H9 (cell line): ENCODE measurements at regions not wholly inside any gene's neighbourhood (a gene's known extent, or its start where the extent isn't known, plus 50 kb on each side); places are given as distances from the start of the nearest gene placed in this dataset.

Experiments used
- DNase-seq: peaks from one replicate; pipeline ENCODE4 v3.0.0-alpha.2; 2017
- H2AFZ ChIP-seq: one replicate; pipeline ENCODE4 v1.6.1; 2013; ENCODE audit warnings: mild to moderate bottlenecking, low read length, control low read depth, moderate library complexity
- H2AK5ac ChIP-seq: 2 replicates; pipeline ENCODE4 v1.6.1; 2013; ENCODE audit warnings: low read length, control low read depth, mixed read lengths; ENCODE audit not compliant: insufficient read length
- H2BK120ac ChIP-seq: one replicate; pipeline ENCODE4 v1.6.1; 2013; ENCODE audit warnings: low read depth, mild to moderate bottlenecking, low read length, control low read depth, inconsistent platforms; ENCODE audit not compliant: poor library complexity, severe bottlenecking
- H2BK12ac ChIP-seq: 2 replicates; pipeline ENCODE4 v1.6.1; 2013; ENCODE audit warnings: low read length, control low read depth, mixed read lengths, low read depth; ENCODE audit not compliant: insufficient read length
- H2BK15ac ChIP-seq: 2 replicates; pipeline ENCODE4 v1.6.1; 2013; ENCODE audit warnings: low read depth, low read length, control low read depth
- H2BK20ac ChIP-seq: one replicate; pipeline ENCODE4 v1.6.1; 2013; ENCODE audit warnings: low read depth, mild to moderate bottlenecking, low read length, control low read depth, inconsistent platforms; ENCODE audit not compliant: poor library complexity, severe bottlenecking
- H2BK5ac ChIP-seq: 2 replicates; pipeline ENCODE4 v1.6.1; 2013; ENCODE audit warnings: low read length, control low read depth, mixed read lengths; ENCODE audit not compliant: insufficient read length
- H3K14ac ChIP-seq: 2 replicates; pipeline ENCODE4 v1.6.1; 2013; ENCODE audit warnings: low read length, control low read depth; ENCODE audit not compliant: insufficient read depth
- H3K18ac ChIP-seq: 2 replicates; pipeline ENCODE4 v1.6.1; 2013; ENCODE audit warnings: low read depth, mild to moderate bottlenecking, mixed read lengths, low read length, control low read depth; ENCODE audit not compliant: insufficient read length
- H3K23ac ChIP-seq: 2 replicates; pipeline ENCODE4 v1.6.1; 2013; ENCODE audit warnings: low read length, control low read depth, mixed read lengths, low read depth; ENCODE audit not compliant: insufficient read length
- H3K23me2 ChIP-seq: 2 replicates; pipeline ENCODE4 v1.6.1; 2013; ENCODE audit warnings: low read depth, mild to moderate bottlenecking, mixed read lengths, low read length, control low read depth; ENCODE audit not compliant: insufficient read length, poor library complexity, severe bottlenecking
- H3K27ac ChIP-seq: 2 replicates; pipeline ENCODE4 v1.5.1; 2013; ENCODE audit warnings: low read length, control low read depth, mixed read lengths, low read depth; ENCODE audit not compliant: insufficient read length
- H3K27me3 ChIP-seq: 2 replicates; pipeline ENCODE4 v1.6.1; 2013; ENCODE audit warnings: low read length, control low read depth, inconsistent platforms; ENCODE audit not compliant: insufficient read depth
- H3K4ac ChIP-seq: 2 replicates; pipeline ENCODE4 v1.6.1; 2013; ENCODE audit warnings: low read depth, mild to moderate bottlenecking, control low read depth, inconsistent platforms, low read length, moderate library complexity
- H3K4me1 ChIP-seq: 2 replicates; pipeline ENCODE4 v1.6.1; 2013; ENCODE audit warnings: low read length, control low read depth, inconsistent platforms; ENCODE audit not compliant: insufficient read depth
- H3K4me2 ChIP-seq: 2 replicates; pipeline ENCODE4 v1.6.1; 2013; ENCODE audit warnings: low read length, control low read depth, mixed read lengths; ENCODE audit not compliant: insufficient read length, insufficient read depth
- H3K56ac ChIP-seq: 2 replicates; pipeline ENCODE4 v1.6.1; 2013; ENCODE audit warnings: low read depth, mild to moderate bottlenecking, mixed read lengths, low read length, control low read depth; ENCODE audit not compliant: insufficient read length
- H3K79me1 ChIP-seq: 2 replicates; pipeline ENCODE4 v1.6.1; 2013; ENCODE audit warnings: low read depth, mild to moderate bottlenecking, moderate library complexity, low read length, control low read depth, inconsistent platforms; ENCODE audit not compliant: insufficient read depth, poor library complexity, severe bottlenecking
- H3K79me2 ChIP-seq: 2 replicates; pipeline ENCODE4 v1.6.1; 2013; ENCODE audit warnings: low read length, control low read depth, inconsistent platforms; ENCODE audit not compliant: insufficient read depth
- H3K9ac ChIP-seq: 2 replicates; pipeline ENCODE4 v1.6.1; 2013; ENCODE audit warnings: low read length, control low read depth, mixed read lengths; ENCODE audit not compliant: insufficient read length; ENCODE audit errors: extremely low read depth
- H3K9me3 ChIP-seq: one replicate; pipeline ENCODE4 v1.6.1; 2013; ENCODE audit warnings: low read depth, low read length, inconsistent platforms; ENCODE audit not compliant: control insufficient read depth
- H3T11ph ChIP-seq: one replicate; pipeline ENCODE4 v1.6.1; 2013; ENCODE audit warnings: mild to moderate bottlenecking, low read length, control low read depth, inconsistent platforms
- H4K20me1 ChIP-seq: one replicate; pipeline ENCODE4 v1.6.1; 2013; ENCODE audit not compliant: control insufficient read depth, insufficient read length, insufficient read depth
- H4K5ac ChIP-seq: 2 replicates; pipeline ENCODE4 v1.6.1; 2013; ENCODE audit warnings: low read depth, mild to moderate bottlenecking, mixed read lengths, low read length, control low read depth; ENCODE audit not compliant: insufficient read length
- H4K8ac ChIP-seq: replicated peaks from 2 replicates; pipeline ENCODE4 v1.6.1; 2013; ENCODE audit warnings: low read length, control low read depth, mixed read lengths, low read depth; ENCODE audit not compliant: insufficient read length
- H4K91ac ChIP-seq: 2 replicates; pipeline ENCODE4 v1.6.1; 2013; ENCODE audit warnings: low read depth, mild to moderate bottlenecking, moderate library complexity, mixed read lengths, low read length, control low read depth; ENCODE audit not compliant: insufficient read length
- H3K27ac Mint-ChIP-seq, 3 experiments: 2 replicates in 2 of 3; 3 replicates in 1 of 3; pipeline ENCODE4 v1.8.0; 2020 to 2021; ENCODE audit warnings: mixed read lengths in 3 of 3, mild to moderate bottlenecking in 1 of 3, moderate library complexity in 1 of 3
- H3K27me3 Mint-ChIP-seq: 2 replicates; pipeline ENCODE4 v1.8.0; 2021; ENCODE audit warnings: low read depth, mild to moderate bottlenecking, moderate library complexity, mixed read lengths
- H3K36me3 Mint-ChIP-seq, 3 experiments: 2 replicates in 2 of 3; 3 replicates in 1 of 3; pipeline ENCODE4 v1.8.0; 2020 to 2021; ENCODE audit warnings: low read depth in 3 of 3, mixed read lengths in 3 of 3; ENCODE audit not compliant: insufficient read depth in 1 of 3
- H3K4me1 Mint-ChIP-seq, 2 experiments: 2 replicates each; pipeline ENCODE4 v1.8.0; 2020; ENCODE audit warnings: mixed read lengths in 2 of 2
- H3K4me3 Mint-ChIP-seq, 2 experiments: 2 replicates in 1 of 2; 3 replicates in 1 of 2; pipeline ENCODE4 v1.8.0; 2020 to 2021; ENCODE audit warnings: mild to moderate bottlenecking in 2 of 2, mixed read lengths in 2 of 2, moderate library complexity in 1 of 2
- H3K9me3 Mint-ChIP-seq, 2 experiments: 2 replicates in 1 of 2; 3 replicates in 1 of 2; pipeline ENCODE4 v1.8.0; 2020; ENCODE audit warnings: mild to moderate bottlenecking in 2 of 2, mixed read lengths in 2 of 2, moderate library complexity in 1 of 2
- WGBS: extraction: QIAGEN DNeasy Blood & Tissue Kit; methylation state at CpG from one replicate; pipeline ENCODE4 v1.1.7; 2013; ENCODE audit warnings: missing lambda C conversion rate, low lambda C conversion rate, mixed read lengths; ENCODE audit not compliant: insufficient read length; ENCODE audit errors: extremely low coverage; 5-methylcytosine and 5-hydroxymethylcytosine counted together
- TF ChIP-seq, protein P1 (sequence below): fragments of 200-600 bp; sonication (generic); conservative IDR thresholded peaks from 3 replicates; pipeline ENCODE4 v1.8.0; 2021; ENCODE audit warnings: antibody characterized with exemption, mild to moderate bottlenecking

DNA sequence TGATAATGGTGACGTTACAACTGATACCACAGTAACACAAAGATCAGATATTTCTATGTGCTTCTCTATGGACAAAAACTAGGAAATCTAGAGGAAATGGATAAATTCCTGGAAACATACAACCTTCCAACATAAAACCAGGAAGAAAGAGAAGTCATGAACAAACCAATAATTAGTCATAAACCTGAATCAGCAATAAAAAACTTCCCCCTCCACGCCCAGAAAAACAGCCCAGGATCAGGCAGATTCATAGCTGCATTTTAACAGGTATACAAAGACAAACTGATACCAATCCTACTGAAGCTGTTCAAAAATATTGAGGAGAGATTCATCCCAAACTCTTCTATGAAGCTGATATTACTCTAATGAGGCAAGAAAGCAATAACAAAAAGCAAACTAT lies 1535.2 kb upstream of the LRRTM1 start:
- Mint-ChIP-seq H3K9me3 (peaks cover under 1 to 11% of the 10 kb centered on the region in 2 experiments; a peak in 3 of 5 replicates), H3K36me3 (no peaks in the 10 kb centered on the region; a peak in 1 of 7 replicates), H3K27ac (no peak overlapping the region), H3K4me3 (no peak overlapping the region), H3K4me1 (no peaks in the 10 kb centered on the region), H3K27me3 (no peaks in the 10 kb centered on the region)
- no peak overlapping the region for H2BK20ac ChIP-seq
- no peak overlapping the region for H3K9ac ChIP-seq
- no peaks in the 10 kb centered on the region for H3K23me2 ChIP-seq
- no peak overlapping the region for H4K5ac ChIP-seq
- no peak overlapping the region for H2AFZ ChIP-seq
- no CpG with 5 or more reads among the region's 2 CpGs for WGBS
- no peak overlapping the region for H3K27ac ChIP-seq
- H4K91ac ChIP-seq = no peak overlapping the region
- no peak overlapping the region for H2BK15ac ChIP-seq
- no peak overlapping the region for H2BK12ac ChIP-seq
- no peak overlapping the region for H3K23ac ChIP-seq
- H3K4ac ChIP-seq = no peak overlapping the region
- no peak overlapping the region for H3T11ph ChIP-seq
- no peak overlapping the region for H2AK5ac ChIP-seq
- no peaks in the 10 kb centered on the region for H3K27me3 ChIP-seq
- no peak for DNase-seq
- H3K18ac ChIP-seq = no peak overlapping the region
- H4K8ac ChIP-seq = no peak overlapping the region
- no peak overlapping the region for H3K4me2 ChIP-seq
- no peaks in the 10 kb centered on the region for H4K20me1 ChIP-seq
- TF ChIP-seq, protein P1, sequence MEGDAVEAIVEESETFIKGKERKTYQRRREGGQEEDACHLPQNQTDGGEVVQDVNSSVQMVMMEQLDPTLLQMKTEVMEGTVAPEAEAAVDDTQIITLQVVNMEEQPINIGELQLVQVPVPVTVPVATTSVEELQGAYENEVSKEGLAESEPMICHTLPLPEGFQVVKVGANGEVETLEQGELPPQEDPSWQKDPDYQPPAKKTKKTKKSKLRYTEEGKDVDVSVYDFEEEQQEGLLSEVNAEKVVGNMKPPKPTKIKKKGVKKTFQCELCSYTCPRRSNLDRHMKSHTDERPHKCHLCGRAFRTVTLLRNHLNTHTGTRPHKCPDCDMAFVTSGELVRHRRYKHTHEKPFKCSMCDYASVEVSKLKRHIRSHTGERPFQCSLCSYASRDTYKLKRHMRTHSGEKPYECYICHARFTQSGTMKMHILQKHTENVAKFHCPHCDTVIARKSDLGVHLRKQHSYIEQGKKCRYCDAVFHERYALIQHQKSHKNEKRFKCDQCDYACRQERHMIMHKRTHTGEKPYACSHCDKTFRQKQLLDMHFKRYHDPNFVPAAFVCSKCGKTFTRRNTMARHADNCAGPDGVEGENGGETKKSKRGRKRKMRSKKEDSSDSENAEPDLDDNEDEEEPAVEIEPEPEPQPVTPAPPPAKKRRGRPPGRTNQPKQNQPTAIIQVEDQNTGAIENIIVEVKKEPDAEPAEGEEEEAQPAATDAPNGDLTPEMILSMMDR = no peak
- H3K9me3 ChIP-seq = no peaks in the 10 kb centered on the region
- H3K4me1 ChIP-seq = no peaks in the 10 kb centered on the region
- no peak overlapping the region for H2BK120ac ChIP-seq
- no peak overlapping the region for H2BK5ac ChIP-seq
- no peaks in the 10 kb centered on the region for H3K79me1 ChIP-seq
- no peaks in the 10 kb centered on the region for H3K79me2 ChIP-seq
- H3K56ac ChIP-seq = no peak overlapping the region
- H3K14ac ChIP-seq = no peak overlapping the region
